Transverse colon (tissue), 4 donors: ENCODE measurements at regions not wholly inside any gene's neighbourhood (a gene's known extent, or its start where the extent isn't known, plus 50 kb on each side); places are given as distances from the start of the nearest gene placed in this dataset.

Experiments used
- CTCF ChIP-seq, 5 experiments: fragments of 200-600 bp in 3 of 5; fragments of 450-650 bp in 2 of 5; sonication (generic) in 3 of 5; IDR thresholded peaks; 1 replicate in 2 of 5; 2 replicates in 3 of 5; pipeline ENCODE4 v1.5.1; 2016 to 2017; ENCODE audit warnings: antibody characterized with exemption in 5 of 5, inconsistent platforms in 3 of 5, mild to moderate bottlenecking in 2 of 5, moderate library complexity in 1 of 5
- POLR2AphosphoS5 ChIP-seq, 3 donors: sonication (generic); formaldehyde crosslinking; IDR thresholded peaks; one replicate each; pipeline ENCODE4 v1.6.1; 2016; ENCODE audit warnings: antibody characterized with exemption in 3 of 3

GRCh38 chr5:155959082-155959481 is 367.9 kb upstream of the SGCD start:
- TF ChIP-seq CTCF (IDR thresholded peaks at IDR 0.05): no peak
- TF ChIP-seq POLR2AphosphoS5 (IDR thresholded peaks at IDR 0.05): no peak
